IMR-90 (cell line): ENCODE measurements at regions not wholly inside any gene's neighbourhood (a gene's known extent, or its start where the extent isn't known, plus 50 kb on each side); places are given as distances from the start of the nearest gene placed in this dataset.
"Not testable (repeated sequence)": the region's sequence is repeated elsewhere in the genome, so short reads cannot be mapped to it uniquely, and the experiment has no call there.

Source experiments
- ATAC-seq: fragments of 200-7000 bp; cut with Tn5 transposase; 2 replicates; pipeline ENCODE4 v1.9.1; 2020; ENCODE audit warnings: low read depth, mild to moderate bottlenecking, moderate library complexity
- BruUV-seq: library from RNA; stranded (reverse); fragments of 400-500 nt; replicated peaks from 2 replicates; lab custom pipeline; 2021; lab: Mats Ljungman, UMichigan
- CTCF ChIA-PET: fragments of 300-600 bp; formaldehyde crosslinking; extraction: SDS; loops from one replicate; lab custom pipeline; 2021; ENCODE audit warnings: antibody characterized with exemption; lab: Yijun Ruan, JAX
- POLR2A ChIA-PET: fragments of 300-600 bp; sonication (Branson Sonifier 250); formaldehyde crosslinking; loops from one replicate; lab custom pipeline; 2022; ENCODE audit warnings: antibody characterized with exemption; ENCODE audit not compliant: unreplicated experiment; lab: Charles Lee
- DNase-seq: peaks from one replicate; pipeline ENCODE4 v3.0.0; 2013
- H2AFZ ChIP-seq: replicated peaks from 2 replicates; pipeline ENCODE3; 2013; ENCODE audit warnings: low read length, mild to moderate bottlenecking; ENCODE audit not compliant: poor library complexity
- H2AK5ac ChIP-seq: 2 replicates; pipeline ENCODE4 v1.6.1; 2013; ENCODE audit warnings: low read depth, low read length, inconsistent platforms
- H2AK9ac ChIP-seq: replicated peaks from 2 replicates; pipeline ENCODE3; 2013; ENCODE audit warnings: mild to moderate bottlenecking, low read depth, low read length, moderate library complexity; ENCODE audit not compliant: poor library complexity
- H2BK120ac ChIP-seq: 2 replicates; pipeline ENCODE4 v1.6.1; 2013; ENCODE audit warnings: low read depth, low read length, inconsistent platforms
- H2BK15ac ChIP-seq: 3 replicates; pipeline ENCODE4 v1.6.1; 2013; ENCODE audit warnings: low read depth, low read length, inconsistent platforms
- H2BK20ac ChIP-seq: 2 replicates; pipeline ENCODE4 v1.6.1; 2013; ENCODE audit warnings: low read depth, mild to moderate bottlenecking, inconsistent platforms, low read length, moderate library complexity
- H2BK5ac ChIP-seq: 2 replicates; pipeline ENCODE4 v1.6.1; 2013; ENCODE audit warnings: mild to moderate bottlenecking, low read depth, low read length, inconsistent platforms; ENCODE audit not compliant: poor library complexity, severe bottlenecking
- H3K14ac ChIP-seq: replicated peaks from 2 replicates; pipeline ENCODE4 v1.6.1; 2013; ENCODE audit warnings: low read depth, low read length, inconsistent platforms
- H3K18ac ChIP-seq: 2 replicates; pipeline ENCODE4 v1.6.1; 2013; ENCODE audit warnings: low read depth, low read length, control low read depth
- H3K23ac ChIP-seq: 2 replicates; pipeline ENCODE4 v1.6.1; 2013; ENCODE audit warnings: low read depth, low read length, inconsistent platforms
- H3K27ac ChIP-seq: 2 replicates; pipeline ENCODE4 v1.5.1; 2013; ENCODE audit warnings: mild to moderate bottlenecking, control low read depth, low read length; ENCODE audit not compliant: insufficient read depth
- H3K27me3 ChIP-seq: 2 replicates; pipeline ENCODE4 v1.6.1; 2013; ENCODE audit warnings: low read length; ENCODE audit not compliant: control insufficient read depth, insufficient read depth
- H3K36me3 ChIP-seq: 2 replicates; pipeline ENCODE4 v1.6.1; 2013; ENCODE audit warnings: low read length, mixed read lengths; ENCODE audit not compliant: control insufficient read depth, insufficient read depth
- H3K4ac ChIP-seq: 2 replicates; pipeline ENCODE4 v1.6.1; 2013; ENCODE audit warnings: low read depth, low read length, inconsistent platforms
- H3K4me1 ChIP-seq: 2 replicates; pipeline ENCODE4 v1.6.1; 2013; ENCODE audit warnings: low read length, mixed read lengths; ENCODE audit not compliant: control insufficient read depth, insufficient read depth
- H3K4me2 ChIP-seq: 2 replicates; pipeline ENCODE4 v1.6.1; 2013; ENCODE audit warnings: low read depth, mild to moderate bottlenecking, control low read depth, low read length, moderate library complexity
- H3K4me3 ChIP-seq: 2 replicates; pipeline ENCODE4 v1.5.1; 2013; ENCODE audit warnings: low read depth, mild to moderate bottlenecking, control low read depth, low read length, moderate library complexity; ENCODE audit not compliant: insufficient read depth
- H3K56ac ChIP-seq: 2 replicates; pipeline ENCODE4 v1.6.1; 2013; ENCODE audit warnings: low read length, inconsistent platforms; ENCODE audit not compliant: insufficient read depth; ENCODE audit errors: extremely low read depth
- H3K79me1 ChIP-seq, 2 experiments: 2 replicates each; pipeline ENCODE4 v1.6.1; 2013; ENCODE audit warnings: low read length in 2 of 2, inconsistent platforms in 1 of 2, low read depth in 1 of 2
- H3K9ac ChIP-seq: 2 replicates; pipeline ENCODE4 v1.6.1; 2013; ENCODE audit warnings: low read depth, low read length, control low read depth
- H3K9me1 ChIP-seq: 2 replicates; pipeline ENCODE4 v1.6.1; 2013; ENCODE audit warnings: low read length, inconsistent platforms; ENCODE audit not compliant: insufficient read depth
- H3K9me3 ChIP-seq: 2 replicates; pipeline ENCODE4 v1.6.1; 2013; ENCODE audit warnings: low read length; ENCODE audit not compliant: control insufficient read depth, insufficient read depth
- H4K20me1 ChIP-seq: 2 replicates; pipeline ENCODE4 v1.6.1; 2013; ENCODE audit warnings: low read length, inconsistent platforms; ENCODE audit not compliant: insufficient read depth
- H4K5ac ChIP-seq: 2 replicates; pipeline ENCODE4 v1.6.1; 2013; ENCODE audit warnings: mild to moderate bottlenecking, low read depth, low read length, control low read depth
- H4K8ac ChIP-seq, 2 experiments: 2 replicates each; pipeline ENCODE4 v1.6.1; 2013; ENCODE audit warnings: low read depth in 2 of 2, low read length in 2 of 2, control low read depth in 1 of 2, inconsistent platforms in 1 of 2
- H4K91ac ChIP-seq: 2 replicates; pipeline ENCODE4 v1.6.1; 2013; ENCODE audit warnings: low read depth, low read length, inconsistent platforms; ENCODE audit not compliant: insufficient read depth
- BHLHE40 ChIP-seq: fragments of 150-350 bp; IDR thresholded peaks from 2 replicates; pipeline ENCODE4 v1.6.1; 2016; ENCODE audit warnings: mild to moderate bottlenecking, low read depth, low read length
- CHD1 ChIP-seq: IDR thresholded peaks from 2 replicates; pipeline ENCODE4 v1.6.1; 2012; ENCODE audit warnings: low read depth, low read length, improper control_type of control experiment
- MAZ ChIP-seq: IDR thresholded peaks from 2 replicates; pipeline ENCODE4 v1.6.1; 2012; ENCODE audit warnings: low read depth, mild to moderate bottlenecking, low read length, improper control_type of control experiment, moderate library complexity, borderline replicate concordance
- MXI1 ChIP-seq: IDR thresholded peaks from 2 replicates; pipeline ENCODE4 v1.6.1; 2012; ENCODE audit warnings: low read depth, mild to moderate bottlenecking, low read length, moderate library complexity, borderline replicate concordance
- NFE2L2 ChIP-seq: fragments of 150-350 bp; IDR thresholded peaks from 2 replicates; pipeline ENCODE4 v1.6.1; 2016; ENCODE audit warnings: low read depth, mild to moderate bottlenecking, low read length
- POLR2A ChIP-seq: IDR thresholded peaks from 2 replicates; pipeline ENCODE4 v1.6.1; 2012; ENCODE audit warnings: mild to moderate bottlenecking, low read depth, low read length
- RFX5 ChIP-seq: IDR thresholded peaks from 2 replicates; pipeline ENCODE4 v1.8.0; 2012; ENCODE audit warnings: low read depth, mild to moderate bottlenecking, low read length, moderate library complexity
- WGBS, 2 experiments: methylation state at CpG; one replicate each; pipeline versions ENCODE4 v1.1.5 to v1.1.7; 2013; ENCODE audit warnings: missing lambda C conversion rate in 2 of 2; ENCODE audit not compliant: insufficient read length in 1 of 2; ENCODE audit errors: extremely low coverage in 2 of 2; 5-methylcytosine and 5-hydroxymethylcytosine counted together
- dilution Hi-C: fragments of 300-500 bp; cut with HindIII; formaldehyde crosslinking; loops from one replicate; pipeline ENCODE4 v1.14.3; 2018; ENCODE audit warnings: low sequenced_read_pairs; ENCODE audit not compliant: unreplicated experiment
- in situ Hi-C: fragments of 300-500 bp; cut with MboI; formaldehyde crosslinking; loops from 3 replicates; pipeline ENCODE4 v1.14.3; 2019; ENCODE audit warnings: low sequenced_read_pairs, inconsistent platforms, mixed read lengths
- intact Hi-C: fragments of 100-400 bp; cut with micrococcal nuclease; formaldehyde crosslinking; loops from 2 replicates; pipeline ENCODE4 v1.10.0; 2022
- TF ChIP-seq, protein P1 (sequence below): conservative IDR thresholded peaks from 2 replicates; pipeline ENCODE4 v1.5.1; 2012; ENCODE audit warnings: mild to moderate bottlenecking, low read depth, low read length, improper control_type of control experiment

- Histone ChIP-seq H3K4me1 (no peaks in the 10 kb centered on the region), H4K20me1 (no peaks in the 10 kb centered on the region), H2AFZ (no peak overlapping the region), H3K36me3 (no peaks in the 10 kb centered on the region), H2BK20ac (no peak overlapping the region), H3K23ac (no peak overlapping the region), H3K9me3 (no peaks in the 10 kb centered on the region), H3K4me2 (no peak overlapping the region), H2AK9ac (no peak overlapping the region), H3K9ac (no peak overlapping the region), H2AK5ac (no peak overlapping the region), H2BK5ac (no peak overlapping the region), H3K4ac (no peak overlapping the region), H3K79me1 (no peaks in the 10 kb centered on the region), H3K18ac (no peak overlapping the region), H3K27ac (no peak overlapping the region), H2BK120ac (no peak overlapping the region), H4K8ac (no peak overlapping the region), H3K4me3 (no peak overlapping the region), H3K9me1 (no peaks in the 10 kb centered on the region), H3K14ac (no peak overlapping the region), H4K5ac (no peak overlapping the region), H4K91ac (no peak overlapping the region), H3K27me3 (no peaks in the 10 kb centered on the region), H3K56ac (no peak overlapping the region), H2BK15ac (no peak overlapping the region)
- dilution Hi-C loops (no loop called here), intact Hi-C loops (no loop called here), in situ Hi-C loops (no loop called here)
- no peak for TF ChIP-seq NFE2L2
- no peak for TF ChIP-seq BHLHE40
- TF ChIP-seq MAZ, result no peak
- no peak for TF ChIP-seq MXI1
- no peak for TF ChIP-seq POLR2A
- TF ChIP-seq CHD1, result no peak
- no peak for TF ChIP-seq RFX5
- TF ChIP-seq, protein P1, sequence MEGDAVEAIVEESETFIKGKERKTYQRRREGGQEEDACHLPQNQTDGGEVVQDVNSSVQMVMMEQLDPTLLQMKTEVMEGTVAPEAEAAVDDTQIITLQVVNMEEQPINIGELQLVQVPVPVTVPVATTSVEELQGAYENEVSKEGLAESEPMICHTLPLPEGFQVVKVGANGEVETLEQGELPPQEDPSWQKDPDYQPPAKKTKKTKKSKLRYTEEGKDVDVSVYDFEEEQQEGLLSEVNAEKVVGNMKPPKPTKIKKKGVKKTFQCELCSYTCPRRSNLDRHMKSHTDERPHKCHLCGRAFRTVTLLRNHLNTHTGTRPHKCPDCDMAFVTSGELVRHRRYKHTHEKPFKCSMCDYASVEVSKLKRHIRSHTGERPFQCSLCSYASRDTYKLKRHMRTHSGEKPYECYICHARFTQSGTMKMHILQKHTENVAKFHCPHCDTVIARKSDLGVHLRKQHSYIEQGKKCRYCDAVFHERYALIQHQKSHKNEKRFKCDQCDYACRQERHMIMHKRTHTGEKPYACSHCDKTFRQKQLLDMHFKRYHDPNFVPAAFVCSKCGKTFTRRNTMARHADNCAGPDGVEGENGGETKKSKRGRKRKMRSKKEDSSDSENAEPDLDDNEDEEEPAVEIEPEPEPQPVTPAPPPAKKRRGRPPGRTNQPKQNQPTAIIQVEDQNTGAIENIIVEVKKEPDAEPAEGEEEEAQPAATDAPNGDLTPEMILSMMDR, result no peak
- ChIA-PET CTCF (no interaction called here), POLR2A (no interaction called here)
- no CpG with 5 or more reads among the region's 4 CpGs for WGBS, 2 experiments
- ATAC-seq, result no peak
- DNase-seq, result no peak
- BruUV-seq, result no TSS peak
Measured at GRCh38 chr9:117938896-117939295, 234.7 kb downstream of the TLR4 start.

DNA sequence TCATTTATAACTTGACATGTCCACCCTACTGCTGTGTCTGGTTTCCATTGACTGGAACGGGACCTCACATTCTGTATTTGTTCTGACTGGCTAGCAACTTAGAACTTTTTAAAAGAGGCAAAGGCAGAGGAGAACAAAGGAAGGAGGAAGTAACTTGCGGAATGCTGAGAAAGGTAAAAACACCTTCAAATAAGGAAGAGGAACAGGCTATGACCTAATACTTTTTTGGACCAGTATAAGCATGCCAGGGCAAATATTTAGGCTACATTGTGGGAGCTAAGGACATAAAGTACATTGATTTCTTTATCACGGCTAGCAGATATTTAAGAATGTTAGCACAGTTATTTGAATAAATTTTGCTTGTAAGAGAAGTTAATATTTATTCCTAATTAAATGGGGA, 240.5 kb downstream of the TLR4 start:
- in situ Hi-C loops, H3K27me3 ChIP-seq, POLR2A ChIA-PET, H3K56ac ChIP-seq, CTCF ChIA-PET, H3K4ac ChIP-seq, intact Hi-C loops, H3K9ac ChIP-seq, H3K4me3 ChIP-seq, BruUV-seq, H4K20me1 ChIP-seq, H3K14ac ChIP-seq, H4K5ac ChIP-seq, H2AK9ac ChIP-seq, H4K8ac ChIP-seq, H3K79me1 ChIP-seq, H2AFZ ChIP-seq, dilution Hi-C loops, H3K9me1 ChIP-seq, H3K23ac ChIP-seq, H3K27ac ChIP-seq, H3K18ac ChIP-seq, H2BK15ac ChIP-seq, H4K91ac ChIP-seq, H3K9me3 ChIP-seq, H2BK20ac ChIP-seq, H3K4me1 ChIP-seq, ATAC-seq, H2BK120ac ChIP-seq, DNase-seq, H2AK5ac ChIP-seq, H3K4me2 ChIP-seq, H2BK5ac ChIP-seq, H3K36me3 ChIP-seq: not testable (repeated sequence)
- no CpG with 5 or more reads among the region's 3 CpGs for WGBS, 2 experiments
